Liver (tissue), 7 donors: ENCODE measurements at regions not wholly inside any gene's neighbourhood (a gene's known extent, or its start where the extent isn't known, plus 50 kb on each side); places are given as distances from the start of the nearest gene placed in this dataset.

Experiments used
- DNase-seq: peaks from one replicate; pipeline ENCODE4 v3.0.0-alpha.2; 2017; ENCODE audit warnings: low spot score
- H3K27ac ChIP-seq, 2 donors: one replicate each; pipeline ENCODE4 v1.7.0; 2013; ENCODE audit warnings: inconsistent platforms in 2 of 2, low read length in 2 of 2, control low read depth in 1 of 2, low read depth in 1 of 2, mild to moderate bottlenecking in 1 of 2
- H3K27me3 ChIP-seq, 4 donors: one replicate each; pipeline versions ENCODE4 v1.6.1 to v1.7.0; 2013; ENCODE audit warnings: low read length in 3 of 4, inconsistent platforms in 1 of 4, mild to moderate bottlenecking in 1 of 4, moderate library complexity in 1 of 4; ENCODE audit not compliant: control insufficient read depth in 4 of 4, insufficient read depth in 4 of 4
- H3K36me3 ChIP-seq, 4 donors: one replicate each; pipeline versions ENCODE4 v1.6.1 to v1.7.0; 2013; ENCODE audit warnings: low read length in 3 of 4, mild to moderate bottlenecking in 3 of 4, low read depth in 1 of 4, moderate library complexity in 1 of 4; ENCODE audit not compliant: control insufficient read depth in 4 of 4, insufficient read depth in 3 of 4
- H3K4me1 ChIP-seq, 4 donors: one replicate each; pipeline versions ENCODE4 v1.6.1 to v1.7.0; 2013; ENCODE audit warnings: low read length in 3 of 4, mild to moderate bottlenecking in 3 of 4, moderate library complexity in 1 of 4; ENCODE audit not compliant: control insufficient read depth in 4 of 4, insufficient read depth in 4 of 4
- H3K4me3 ChIP-seq, 3 donors: one replicate each; pipeline versions ENCODE4 v1.6.1 to v1.7.0; 2013; ENCODE audit warnings: low read length in 3 of 3, control low read depth in 1 of 3, low read depth in 1 of 3, mild to moderate bottlenecking in 1 of 3
- H3K9ac ChIP-seq, 2 donors: one replicate each; pipeline ENCODE4 v1.7.0; 2013; ENCODE audit warnings: low read length in 2 of 2, mild to moderate bottlenecking in 2 of 2, moderate library complexity in 2 of 2, control low read depth in 1 of 2, low read depth in 1 of 2
- H3K9me3 ChIP-seq, 4 donors: one replicate each; pipeline versions ENCODE4 v1.6.1 to v1.7.0; 2013; ENCODE audit warnings: low read length in 3 of 4; ENCODE audit not compliant: control insufficient read depth in 4 of 4
- EGR1 ChIP-seq, 2 donors: IDR thresholded peaks; 2 replicates each; pipeline ENCODE4 v1.6.1; 2016 to 2018; ENCODE audit warnings: antibody characterized with exemption in 2 of 2, low read depth in 2 of 2
- FOXA1 ChIP-seq: IDR thresholded peaks from 2 replicates; pipeline ENCODE4 v1.6.1; 2016; ENCODE audit warnings: antibody characterized with exemption
- FOXA2 ChIP-seq: IDR thresholded peaks from 2 replicates; pipeline ENCODE4 v1.6.1; 2016; ENCODE audit warnings: antibody characterized with exemption
- GABPA ChIP-seq, 2 donors: IDR thresholded peaks in 1 of 2; conservative IDR thresholded peaks in 1 of 2; 2 replicates each; pipeline ENCODE4 v1.6.1; 2016; ENCODE audit warnings: antibody characterized with exemption in 2 of 2, mild to moderate bottlenecking in 1 of 2, moderate library complexity in 1 of 2
- HNF4A ChIP-seq, 2 donors: conservative IDR thresholded peaks; 2 replicates each; pipeline ENCODE4 v1.6.1; 2016; ENCODE audit warnings: antibody characterized with exemption in 2 of 2, mild to moderate bottlenecking in 2 of 2
- HNF4G ChIP-seq: IDR thresholded peaks from 2 replicates; pipeline ENCODE4 v1.6.1; 2016; ENCODE audit warnings: antibody characterized with exemption
- JUND ChIP-seq, 2 donors: IDR thresholded peaks; 2 replicates each; pipeline ENCODE4 v1.6.1; 2016; ENCODE audit warnings: antibody characterized with exemption in 2 of 2
- NR2F2 ChIP-seq: IDR thresholded peaks from 2 replicates; pipeline ENCODE4 v1.6.1; 2016; ENCODE audit warnings: antibody characterized with exemption
- RAD21 ChIP-seq, 2 donors: IDR thresholded peaks; 2 replicates each; pipeline ENCODE4 v1.6.1; 2016; ENCODE audit warnings: antibody characterized with exemption in 2 of 2, mild to moderate bottlenecking in 2 of 2
- RXRA ChIP-seq, 2 donors: IDR thresholded peaks; 2 replicates each; pipeline ENCODE4 v1.6.1; 2017 to 2018; ENCODE audit warnings: antibody characterized with exemption in 2 of 2, mild to moderate bottlenecking in 1 of 2
- SP1 ChIP-seq: IDR thresholded peaks from 2 replicates; pipeline ENCODE4 v1.6.1; 2018; ENCODE audit warnings: antibody characterized with exemption, mild to moderate bottlenecking
- TAF1 ChIP-seq: conservative IDR thresholded peaks from 2 replicates; pipeline ENCODE4 v1.6.1; 2016; ENCODE audit warnings: antibody characterized with exemption, mild to moderate bottlenecking
- YY1 ChIP-seq: IDR thresholded peaks from 2 replicates; pipeline ENCODE4 v1.6.1; 2016; ENCODE audit warnings: antibody characterized with exemption, mild to moderate bottlenecking
- TF ChIP-seq, protein P1 (sequence below): IDR thresholded peaks from 2 replicates; pipeline ENCODE4 v1.6.1; 2016; ENCODE audit warnings: antibody characterized with exemption
- TF ChIP-seq, protein P2 (sequence below): IDR thresholded peaks from 2 replicates; pipeline ENCODE4 v1.6.1; 2016; ENCODE audit warnings: antibody characterized with exemption
- TF ChIP-seq, protein P3 (sequence below): fragments of 150-350 bp; IDR thresholded peaks from 2 replicates; pipeline ENCODE4 v1.5.1; 2017; ENCODE audit warnings: improper control_type of control experiment, low read depth, low read length; ENCODE audit not compliant: missing input control
- TF ChIP-seq, protein P4 (sequence below): IDR thresholded peaks from 2 replicates; pipeline ENCODE4 v1.6.1; 2016; ENCODE audit warnings: antibody characterized with exemption, mild to moderate bottlenecking
- TF ChIP-seq, protein P5 (sequence below): IDR thresholded peaks from 2 replicates; pipeline ENCODE4 v1.6.1; 2016; ENCODE audit warnings: antibody characterized with exemption
- donor health status: healthy.
- donor health status: healthy.
- donor health status: healthy.
- donor health status: healthy.

DNA sequence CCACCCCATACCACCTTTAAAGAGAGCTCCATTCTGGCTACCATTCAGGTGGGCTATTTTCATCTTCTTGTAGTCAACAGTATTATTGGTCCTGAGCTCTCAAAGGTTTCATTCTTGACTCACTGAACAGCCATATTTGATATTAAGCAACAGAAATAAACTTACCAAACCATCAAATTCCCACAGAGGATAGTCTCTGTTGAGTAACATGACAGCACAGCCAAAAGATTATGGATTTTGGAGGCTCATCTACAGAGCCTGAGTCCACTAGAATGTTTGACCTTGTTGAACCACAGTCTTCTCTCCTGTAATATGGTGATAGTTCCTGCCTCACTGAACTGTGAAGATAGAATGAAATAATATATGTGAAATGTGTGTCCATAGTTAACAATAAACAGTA lies 276.3 kb upstream of the LDB2 start:
- no peak overlapping the region for H3K27ac ChIP-seq
- no peak overlapping the region for H3K4me3 ChIP-seq
- TF ChIP-seq RAD21 (IDR thresholded peaks at IDR 0.05) (peak in 1 of 2 donors; percentile 44), GABPA (IDR thresholded peaks at IDR 0.05 in 1 of 2, conservative IDR thresholded peaks at IDR 0.05 in 1 of 2) (no peak), HNF4G (no peak), TAF1 (no peak), SP1 (no peak), YY1 (peak; percentile 87), HNF4A (conservative IDR thresholded peaks at IDR 0.05) (peak in 1 of 2 donors; percentile 63), JUND (IDR thresholded peaks at IDR 0.05) (peak in 1 of 2 donors; percentile 30), FOXA1 (no peak), NR2F2 (no peak), EGR1 (IDR thresholded peaks at IDR 0.05; ENCODE audit: low read depth in 2 of 2) (no peak), FOXA2 (no peak), RXRA (IDR thresholded peaks at IDR 0.05) (peak; percentile 8 to 66)
- TF ChIP-seq, protein P1, sequence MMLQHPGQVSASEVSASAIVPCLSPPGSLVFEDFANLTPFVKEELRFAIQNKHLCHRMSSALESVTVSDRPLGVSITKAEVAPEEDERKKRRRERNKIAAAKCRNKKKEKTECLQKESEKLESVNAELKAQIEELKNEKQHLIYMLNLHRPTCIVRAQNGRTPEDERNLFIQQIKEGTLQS, result no peak
- TF ChIP-seq, protein P2, sequence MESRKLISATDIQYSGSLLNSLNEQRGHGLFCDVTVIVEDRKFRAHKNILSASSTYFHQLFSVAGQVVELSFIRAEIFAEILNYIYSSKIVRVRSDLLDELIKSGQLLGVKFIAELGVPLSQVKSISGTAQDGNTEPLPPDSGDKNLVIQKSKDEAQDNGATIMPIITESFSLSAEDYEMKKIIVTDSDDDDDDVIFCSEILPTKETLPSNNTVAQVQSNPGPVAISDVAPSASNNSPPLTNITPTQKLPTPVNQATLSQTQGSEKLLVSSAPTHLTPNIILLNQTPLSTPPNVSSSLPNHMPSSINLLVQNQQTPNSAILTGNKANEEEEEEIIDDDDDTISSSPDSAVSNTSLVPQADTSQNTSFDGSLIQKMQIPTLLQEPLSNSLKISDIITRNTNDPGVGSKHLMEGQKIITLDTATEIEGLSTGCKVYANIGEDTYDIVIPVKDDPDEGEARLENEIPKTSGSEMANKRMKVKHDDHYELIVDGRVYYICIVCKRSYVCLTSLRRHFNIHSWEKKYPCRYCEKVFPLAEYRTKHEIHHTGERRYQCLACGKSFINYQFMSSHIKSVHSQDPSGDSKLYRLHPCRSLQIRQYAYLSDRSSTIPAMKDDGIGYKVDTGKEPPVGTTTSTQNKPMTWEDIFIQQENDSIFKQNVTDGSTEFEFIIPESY, result no peak
- TF ChIP-seq, protein P3, sequence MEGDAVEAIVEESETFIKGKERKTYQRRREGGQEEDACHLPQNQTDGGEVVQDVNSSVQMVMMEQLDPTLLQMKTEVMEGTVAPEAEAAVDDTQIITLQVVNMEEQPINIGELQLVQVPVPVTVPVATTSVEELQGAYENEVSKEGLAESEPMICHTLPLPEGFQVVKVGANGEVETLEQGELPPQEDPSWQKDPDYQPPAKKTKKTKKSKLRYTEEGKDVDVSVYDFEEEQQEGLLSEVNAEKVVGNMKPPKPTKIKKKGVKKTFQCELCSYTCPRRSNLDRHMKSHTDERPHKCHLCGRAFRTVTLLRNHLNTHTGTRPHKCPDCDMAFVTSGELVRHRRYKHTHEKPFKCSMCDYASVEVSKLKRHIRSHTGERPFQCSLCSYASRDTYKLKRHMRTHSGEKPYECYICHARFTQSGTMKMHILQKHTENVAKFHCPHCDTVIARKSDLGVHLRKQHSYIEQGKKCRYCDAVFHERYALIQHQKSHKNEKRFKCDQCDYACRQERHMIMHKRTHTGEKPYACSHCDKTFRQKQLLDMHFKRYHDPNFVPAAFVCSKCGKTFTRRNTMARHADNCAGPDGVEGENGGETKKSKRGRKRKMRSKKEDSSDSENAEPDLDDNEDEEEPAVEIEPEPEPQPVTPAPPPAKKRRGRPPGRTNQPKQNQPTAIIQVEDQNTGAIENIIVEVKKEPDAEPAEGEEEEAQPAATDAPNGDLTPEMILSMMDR, result no peak
- TF ChIP-seq, protein P4, sequence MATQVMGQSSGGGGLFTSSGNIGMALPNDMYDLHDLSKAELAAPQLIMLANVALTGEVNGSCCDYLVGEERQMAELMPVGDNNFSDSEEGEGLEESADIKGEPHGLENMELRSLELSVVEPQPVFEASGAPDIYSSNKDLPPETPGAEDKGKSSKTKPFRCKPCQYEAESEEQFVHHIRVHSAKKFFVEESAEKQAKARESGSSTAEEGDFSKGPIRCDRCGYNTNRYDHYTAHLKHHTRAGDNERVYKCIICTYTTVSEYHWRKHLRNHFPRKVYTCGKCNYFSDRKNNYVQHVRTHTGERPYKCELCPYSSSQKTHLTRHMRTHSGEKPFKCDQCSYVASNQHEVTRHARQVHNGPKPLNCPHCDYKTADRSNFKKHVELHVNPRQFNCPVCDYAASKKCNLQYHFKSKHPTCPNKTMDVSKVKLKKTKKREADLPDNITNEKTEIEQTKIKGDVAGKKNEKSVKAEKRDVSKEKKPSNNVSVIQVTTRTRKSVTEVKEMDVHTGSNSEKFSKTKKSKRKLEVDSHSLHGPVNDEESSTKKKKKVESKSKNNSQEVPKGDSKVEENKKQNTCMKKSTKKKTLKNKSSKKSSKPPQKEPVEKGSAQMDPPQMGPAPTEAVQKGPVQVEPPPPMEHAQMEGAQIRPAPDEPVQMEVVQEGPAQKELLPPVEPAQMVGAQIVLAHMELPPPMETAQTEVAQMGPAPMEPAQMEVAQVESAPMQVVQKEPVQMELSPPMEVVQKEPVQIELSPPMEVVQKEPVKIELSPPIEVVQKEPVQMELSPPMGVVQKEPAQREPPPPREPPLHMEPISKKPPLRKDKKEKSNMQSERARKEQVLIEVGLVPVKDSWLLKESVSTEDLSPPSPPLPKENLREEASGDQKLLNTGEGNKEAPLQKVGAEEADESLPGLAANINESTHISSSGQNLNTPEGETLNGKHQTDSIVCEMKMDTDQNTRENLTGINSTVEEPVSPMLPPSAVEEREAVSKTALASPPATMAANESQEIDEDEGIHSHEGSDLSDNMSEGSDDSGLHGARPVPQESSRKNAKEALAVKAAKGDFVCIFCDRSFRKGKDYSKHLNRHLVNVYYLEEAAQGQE, result no peak
- TF ChIP-seq, protein P5, sequence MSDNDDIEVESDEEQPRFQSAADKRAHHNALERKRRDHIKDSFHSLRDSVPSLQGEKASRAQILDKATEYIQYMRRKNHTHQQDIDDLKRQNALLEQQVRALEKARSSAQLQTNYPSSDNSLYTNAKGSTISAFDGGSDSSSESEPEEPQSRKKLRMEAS, result no peak

More for the DNA sequence above, 276.3 kb upstream of the LDB2 start:
- H3K27me3 ChIP-seq, result peaks cover 0 to 3% (median 0%) of the 10 kb centered on the region in 4 donors
- DNase-seq, result no peak
- H3K36me3 ChIP-seq, result no peaks in the 10 kb centered on the region
- H3K9me3 ChIP-seq, result no peaks in the 10 kb centered on the region
- H3K4me1 ChIP-seq, result no peaks in the 10 kb centered on the region
- H3K9ac ChIP-seq, result no peak overlapping the region
